GM21367 (cell line): ENCODE measurements at regions not wholly inside any gene's neighbourhood (a gene's known extent, or its start where the extent isn't known, plus 50 kb on each side); places are given as distances from the start of the nearest gene placed in this dataset.
"Not testable (repeated sequence)": the region's sequence is repeated elsewhere in the genome, so short reads cannot be mapped to it uniquely, and the experiment has no call there.

Experiments used
- ATAC-seq: cut with Tn5 transposase; IDR thresholded peaks from one replicate; pipeline ENCODE4 v1.9.1; 2021; ENCODE audit not compliant: unreplicated experiment

DNA sequence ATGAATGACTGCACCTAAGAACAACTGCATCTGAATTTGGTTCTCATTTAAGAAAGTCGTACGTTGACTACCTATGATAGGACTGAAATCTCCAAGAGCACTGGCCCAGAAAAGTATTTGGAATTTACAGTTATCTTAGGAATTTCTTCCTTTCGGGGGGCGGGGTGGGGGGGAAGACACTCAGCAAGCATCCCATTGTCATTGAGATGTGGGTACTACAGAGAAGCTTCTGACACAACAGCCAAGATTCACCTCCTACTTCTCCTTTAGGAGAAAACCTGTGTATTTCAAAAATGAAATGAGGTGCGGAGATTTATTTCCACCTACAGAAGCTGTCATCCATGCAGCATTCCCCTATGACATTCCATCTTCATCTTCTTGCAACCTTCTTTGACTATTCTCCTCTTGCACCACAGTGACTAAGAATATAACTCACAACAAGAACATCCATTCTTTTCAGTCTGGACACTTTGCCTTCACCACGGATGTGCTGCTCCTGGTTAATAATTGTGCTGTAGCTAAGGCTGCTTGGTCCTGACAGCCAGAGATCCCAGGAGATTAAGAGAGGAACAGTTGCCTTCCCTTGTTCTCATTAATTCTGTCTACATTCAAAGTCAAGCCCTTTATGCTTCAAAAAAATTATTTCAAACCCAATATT lies 98.4 kb upstream of the FRMD4A start:
- no peak for ATAC-seq

DNA sequence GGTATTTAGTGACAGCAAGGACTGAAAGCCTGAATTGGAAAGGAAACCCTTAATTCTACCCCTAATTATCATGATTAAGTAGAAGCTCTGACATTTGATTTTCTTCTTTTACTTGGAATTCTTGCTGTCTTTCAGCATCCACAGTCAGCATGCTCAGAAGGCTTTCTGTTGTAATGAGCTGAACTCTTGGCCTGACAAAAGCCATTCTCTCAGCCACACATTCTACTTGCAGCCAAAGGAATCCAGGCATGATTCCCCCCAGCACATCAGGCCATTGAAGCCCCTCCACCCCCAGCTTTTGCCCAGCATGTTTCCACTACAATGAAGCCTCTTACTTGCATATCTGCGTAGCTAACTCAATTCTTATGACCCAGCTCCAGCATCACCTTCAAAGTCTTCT lies 94.3 kb upstream of the FRMD4A start:
- no peak for ATAC-seq

DNA sequence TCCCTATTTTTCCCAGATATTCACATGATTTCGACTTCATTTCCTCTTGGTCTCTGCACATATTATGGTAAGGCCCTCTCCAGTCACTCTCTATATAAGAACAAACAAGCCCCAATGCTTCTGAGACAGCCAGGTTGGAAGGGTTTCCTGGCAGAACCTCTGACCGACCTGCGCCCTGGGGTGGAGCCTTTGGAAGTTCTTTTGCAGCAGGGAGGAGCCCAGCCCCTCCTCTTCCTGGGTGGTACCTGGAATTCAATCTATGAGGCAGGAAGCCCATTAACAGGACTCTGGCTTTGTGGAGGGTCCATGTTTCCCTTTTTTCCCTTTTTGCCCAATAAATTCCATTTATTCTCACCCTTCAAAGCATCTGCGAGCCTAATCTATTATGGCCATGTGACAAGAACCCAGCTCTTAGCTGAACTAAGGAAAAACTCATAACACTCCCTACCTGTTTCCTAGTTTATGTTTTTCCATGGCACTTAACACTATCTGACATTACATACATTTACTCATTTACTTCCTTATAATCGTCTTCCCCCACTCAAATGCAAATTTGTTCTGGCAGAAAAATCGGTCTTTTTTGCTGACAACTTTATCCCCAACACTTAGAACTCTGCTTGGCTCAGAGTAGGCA lies 92.5 kb upstream of the FRMD4A start:
- no peak for ATAC-seq

DNA sequence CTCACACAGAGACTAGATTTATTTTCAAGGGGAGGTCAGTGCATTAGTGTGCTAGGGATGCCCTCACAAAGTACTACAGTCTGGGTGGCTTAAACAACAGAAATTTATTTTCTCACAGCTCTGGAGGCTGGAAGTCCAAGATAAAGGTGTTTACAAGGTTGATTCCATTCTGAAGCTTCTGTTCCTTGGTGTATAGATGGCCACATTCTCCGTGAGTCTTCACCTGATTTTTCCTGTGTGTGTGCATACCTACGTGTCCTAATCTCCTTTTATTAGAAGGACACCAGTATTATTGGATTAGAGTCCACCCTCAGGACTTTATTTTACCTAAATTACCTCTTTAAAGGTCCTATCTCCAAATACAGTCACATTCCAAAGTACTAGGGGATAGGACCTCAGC lies 91.7 kb upstream of the FRMD4A start:
- no peak for ATAC-seq

DNA sequence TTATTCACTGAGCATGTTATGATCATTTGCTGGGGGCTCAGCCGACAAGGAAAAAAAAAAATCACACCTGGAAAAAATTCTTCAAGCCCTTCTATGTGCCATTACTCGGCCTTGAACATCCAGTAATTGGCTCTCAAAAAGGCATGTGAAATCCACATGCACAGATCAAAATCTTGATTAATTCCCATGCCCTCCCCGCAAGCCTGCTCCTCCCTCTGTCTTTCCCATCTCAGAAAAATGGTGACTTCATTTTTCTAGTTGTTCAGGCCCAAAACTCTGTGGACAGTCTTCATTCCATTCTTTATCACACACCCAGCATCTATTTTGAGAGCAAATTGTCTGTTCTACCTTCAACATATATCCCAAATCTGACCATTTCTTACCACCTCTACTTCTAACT lies 91.2 kb upstream of the FRMD4A start:
- ATAC-seq: no peak

DNA sequence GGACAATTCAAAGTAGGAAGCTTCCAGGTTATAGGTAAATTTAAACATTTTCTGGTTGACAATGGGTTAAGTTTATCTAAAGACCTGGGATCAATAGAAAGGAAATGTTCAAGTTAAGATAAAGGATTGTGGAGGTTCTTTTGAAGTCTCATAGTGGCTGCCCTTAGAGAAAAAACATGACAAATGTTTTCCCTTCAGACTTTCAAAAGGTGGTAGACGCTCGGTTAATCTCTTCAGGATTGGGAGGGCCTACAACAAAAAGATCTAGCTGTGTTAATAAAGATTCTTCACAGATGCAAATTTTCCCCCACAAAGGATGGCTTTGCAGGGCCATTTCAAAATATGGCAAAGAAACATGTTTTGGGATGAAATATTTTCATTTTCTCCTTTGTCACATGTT lies 86.6 kb upstream of the FRMD4A start:
- ATAC-seq: not testable (repeated sequence)

DNA sequence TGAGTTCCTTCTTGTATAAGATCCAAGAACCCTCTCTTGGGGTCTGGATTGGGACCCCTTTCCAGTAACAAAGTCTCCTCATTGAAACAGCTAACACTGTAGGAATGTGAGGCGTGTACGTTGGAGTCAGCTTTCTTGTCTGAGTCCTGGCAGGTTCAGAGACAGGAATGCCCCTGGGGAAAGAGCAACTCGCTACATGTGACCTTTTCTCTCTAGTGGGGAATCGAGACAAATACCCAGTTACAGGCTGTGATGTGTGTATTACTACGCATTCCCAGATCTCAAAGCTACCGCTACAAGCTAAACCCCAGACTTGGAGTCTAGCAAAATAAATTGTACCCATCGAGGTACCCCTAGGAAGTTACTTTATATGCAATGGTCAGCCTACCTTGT lies 85.6 kb upstream of the FRMD4A start:
- ATAC-seq: no peak

DNA sequence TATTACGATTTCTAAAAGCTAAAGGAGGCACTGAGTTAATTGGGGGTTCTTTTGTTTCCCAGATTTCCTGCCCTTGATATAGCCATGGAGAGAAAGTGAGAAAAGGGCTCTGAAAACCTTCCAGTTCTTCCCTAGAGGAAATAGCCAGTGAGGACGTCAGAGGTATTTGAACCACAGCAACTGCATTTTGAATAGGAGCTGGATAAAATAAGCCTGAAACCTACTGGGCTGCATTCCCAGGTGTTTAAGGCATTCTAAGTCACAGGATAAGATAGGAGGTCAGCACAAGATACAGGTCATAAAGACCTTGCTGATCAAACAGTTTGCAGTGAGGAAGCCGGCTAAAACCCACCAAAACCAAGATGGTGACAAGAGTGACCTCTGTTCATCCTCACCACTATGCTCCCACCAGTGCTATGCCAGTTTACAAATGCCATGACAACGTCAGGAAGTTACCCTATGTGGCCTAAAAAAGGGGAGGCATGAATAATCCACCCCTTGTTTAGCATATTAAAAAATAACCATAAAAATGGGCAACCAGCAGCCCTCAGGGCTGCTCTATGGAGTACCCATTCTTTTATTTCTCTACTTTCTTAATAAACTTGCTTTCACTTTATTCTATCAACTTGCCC lies 85.1 kb upstream of the FRMD4A start:
- ATAC-seq: no peak

DNA sequence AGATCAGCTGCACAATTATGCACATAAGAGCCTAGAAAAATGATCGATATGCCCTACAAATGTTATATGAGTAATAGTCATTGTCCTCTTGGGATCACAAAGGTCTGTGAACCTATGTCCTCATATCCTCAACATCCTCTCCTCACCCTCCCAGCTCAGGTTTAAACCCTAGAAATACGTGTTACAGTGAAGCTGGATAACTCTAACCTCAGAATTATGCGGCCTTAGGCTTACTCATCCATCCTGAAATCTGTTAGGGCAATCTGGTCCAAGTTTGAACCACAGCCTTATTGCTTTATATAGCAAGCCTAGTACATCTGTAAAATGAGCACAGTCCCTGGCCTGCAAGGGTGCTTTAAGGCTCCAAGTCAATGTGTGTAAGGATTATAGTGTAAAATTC lies 84.2 kb upstream of the FRMD4A start:
- no peak for ATAC-seq

DNA sequence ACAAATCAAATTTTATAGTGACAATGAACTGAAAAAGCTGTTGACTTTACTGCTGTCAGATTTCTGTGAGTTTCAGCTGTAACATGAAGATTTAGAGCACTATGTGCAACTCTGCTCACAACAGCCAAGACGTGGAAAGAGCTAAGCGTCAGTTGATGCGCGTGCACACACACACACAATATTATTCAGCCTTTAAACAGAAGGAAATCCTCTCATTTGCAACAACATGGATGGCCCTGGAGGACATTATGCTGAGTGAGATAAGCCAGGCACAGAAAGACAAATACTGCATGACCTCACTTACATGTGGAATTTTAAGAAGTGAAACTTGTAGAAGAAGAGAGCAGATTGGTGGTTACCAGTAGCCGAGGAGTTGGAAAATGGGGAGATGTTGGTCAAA lies 82.8 kb upstream of the FRMD4A start:
- no peak for ATAC-seq

DNA sequence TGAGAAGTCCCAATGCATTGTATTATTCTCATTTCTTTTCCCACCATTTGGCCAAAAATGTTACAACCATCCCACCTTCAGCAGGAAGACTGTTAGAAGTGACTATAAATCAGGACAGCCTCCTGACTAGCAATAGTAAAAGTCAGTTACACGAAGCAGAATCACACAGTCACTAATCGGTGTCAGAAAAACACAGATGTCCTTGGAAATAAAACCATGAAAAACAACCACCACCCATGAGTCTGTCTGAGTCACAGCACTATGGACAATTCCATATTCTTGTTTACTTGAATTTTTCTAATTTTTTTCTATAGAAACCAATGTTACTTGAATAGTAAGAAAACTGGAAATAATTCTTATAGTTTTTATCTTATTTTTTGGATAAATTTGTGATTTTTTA lies 81.9 kb upstream of the FRMD4A start:
- ATAC-seq: no peak

DNA sequence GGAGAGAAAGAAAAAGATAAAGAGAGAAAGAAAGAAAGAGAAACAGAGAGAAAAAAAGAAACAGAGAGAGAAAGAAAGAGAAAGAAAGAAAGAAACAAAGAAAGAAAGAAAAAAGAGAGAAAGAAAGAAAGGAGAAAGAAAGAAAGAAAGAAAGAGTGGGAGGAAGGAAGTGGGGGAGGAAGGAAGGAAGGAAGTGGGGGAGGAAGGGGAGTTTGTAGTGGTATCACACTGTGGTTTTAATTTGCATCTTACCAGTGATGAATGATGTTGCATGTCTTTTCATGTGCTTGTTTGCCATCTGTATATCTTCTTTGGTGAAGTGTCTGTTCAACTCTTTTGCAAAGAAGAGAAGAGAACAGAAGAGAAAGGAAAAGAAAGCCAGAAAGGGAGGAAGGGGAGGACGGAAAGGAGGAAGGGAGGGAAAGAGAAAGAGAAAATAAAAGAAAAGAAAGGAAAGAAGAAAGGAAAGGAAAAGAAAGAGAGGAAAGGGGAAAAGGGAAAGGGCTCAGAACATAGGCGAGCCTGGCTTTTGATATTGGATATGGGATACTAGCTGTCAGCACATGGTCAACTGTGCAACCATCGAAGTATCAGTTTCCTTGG lies 79.2 kb upstream of the FRMD4A start:
- no peak for ATAC-seq

DNA sequence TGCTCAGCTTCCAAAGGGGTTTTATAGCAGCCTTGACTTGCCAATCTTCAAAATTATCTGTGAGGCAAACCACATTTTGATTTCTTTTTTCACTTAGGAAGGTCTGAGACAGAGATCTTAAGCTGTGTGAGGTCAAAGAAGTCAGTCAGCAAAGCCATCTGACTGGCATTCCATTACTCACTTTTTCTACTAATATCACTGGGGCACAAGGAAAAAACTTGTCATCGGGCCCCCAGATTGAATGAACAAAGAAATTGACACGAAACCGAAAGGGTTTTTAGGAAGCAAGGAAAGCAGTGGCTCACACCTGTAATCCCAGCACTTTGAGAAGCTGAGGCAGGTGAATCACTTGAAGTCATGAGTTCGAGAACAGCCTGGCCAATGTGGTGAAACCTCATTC lies 78.5 kb upstream of the FRMD4A start:
- ATAC-seq: no peak

DNA sequence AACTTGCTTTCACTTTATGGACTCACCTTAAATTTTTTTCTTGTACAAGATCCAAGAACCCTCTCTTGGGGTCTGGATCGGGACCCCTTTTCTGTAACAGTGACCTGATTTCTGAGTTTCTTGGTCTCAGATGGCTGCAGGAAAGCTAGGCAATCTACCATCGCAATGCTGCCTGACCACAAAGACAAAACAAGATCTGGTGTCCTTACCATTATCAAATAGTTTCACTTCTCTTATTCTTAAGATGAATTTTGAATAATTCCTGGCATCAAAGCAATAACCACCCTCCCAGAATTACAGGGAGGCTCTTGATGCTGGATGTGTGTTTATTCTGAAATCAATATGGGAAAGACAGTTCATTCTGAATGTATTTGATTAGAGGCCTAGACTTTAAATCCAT lies 77.4 kb upstream of the FRMD4A start:
- ATAC-seq: no peak

DNA sequence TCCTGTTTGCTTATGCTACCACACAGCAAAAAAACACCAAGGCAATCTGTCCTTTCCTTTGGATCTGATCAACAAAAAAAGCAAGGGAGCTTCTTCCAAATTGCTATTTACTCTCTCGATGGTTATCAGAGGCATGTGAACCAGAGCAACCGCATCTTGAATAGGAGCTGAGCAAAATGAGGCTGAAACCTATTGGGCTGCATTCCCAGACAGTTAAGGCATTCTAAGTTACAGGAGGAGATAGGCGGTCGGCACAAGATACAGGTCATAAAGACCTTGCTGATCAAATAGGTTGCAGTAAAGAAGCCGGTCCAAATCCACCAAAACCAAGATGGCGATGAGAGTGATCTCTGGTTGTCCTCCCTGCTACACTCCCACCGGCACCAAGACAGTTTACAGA lies 76.8 kb upstream of the FRMD4A start:
- no peak for ATAC-seq

DNA sequence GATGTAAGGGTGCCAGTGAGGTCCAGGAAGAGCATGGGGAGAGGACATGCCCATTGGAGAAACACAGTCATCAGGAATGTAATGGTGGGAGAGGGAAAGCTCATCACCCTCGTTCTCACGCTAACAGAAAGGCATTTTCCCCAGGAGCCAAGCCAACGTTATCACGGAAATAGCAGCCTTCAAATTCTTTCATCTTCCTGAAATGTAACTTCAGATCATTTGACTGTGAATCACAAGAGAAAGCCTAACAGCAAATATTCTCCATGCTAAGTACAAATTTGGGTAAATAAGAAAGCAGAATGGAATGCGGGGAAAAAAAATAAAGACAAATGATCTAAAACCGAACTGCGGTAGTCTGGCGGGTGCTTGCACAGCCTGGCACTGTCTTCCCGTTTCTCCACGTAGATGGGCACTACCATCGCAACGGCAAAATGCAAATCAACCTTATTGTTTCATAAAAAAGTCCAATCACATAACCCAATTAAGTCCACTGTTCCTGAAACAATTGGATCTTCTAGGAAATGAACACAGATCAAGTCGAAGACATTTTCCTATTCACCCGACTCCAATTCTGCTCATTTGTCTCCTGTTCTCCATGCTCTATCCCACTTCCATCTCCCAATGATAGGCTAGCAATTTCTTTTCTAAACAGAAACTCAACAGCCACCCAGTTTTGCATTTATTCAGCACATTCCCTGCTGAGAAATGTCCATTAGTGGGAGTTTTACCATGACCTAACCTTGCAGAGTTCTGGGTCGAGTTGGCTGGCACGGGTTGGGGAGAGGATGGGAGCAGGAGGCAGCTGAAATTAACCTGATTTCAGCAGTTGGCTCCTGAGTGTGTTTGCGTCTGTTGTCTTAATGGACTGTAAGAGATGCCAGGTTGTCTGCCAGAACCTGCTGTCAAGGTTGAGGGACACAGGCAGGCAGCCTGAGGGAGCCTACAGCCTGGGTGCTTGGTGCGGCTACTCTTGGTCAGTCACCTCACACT lies 74.6 kb upstream of the FRMD4A start:
- ATAC-seq: no peak

DNA sequence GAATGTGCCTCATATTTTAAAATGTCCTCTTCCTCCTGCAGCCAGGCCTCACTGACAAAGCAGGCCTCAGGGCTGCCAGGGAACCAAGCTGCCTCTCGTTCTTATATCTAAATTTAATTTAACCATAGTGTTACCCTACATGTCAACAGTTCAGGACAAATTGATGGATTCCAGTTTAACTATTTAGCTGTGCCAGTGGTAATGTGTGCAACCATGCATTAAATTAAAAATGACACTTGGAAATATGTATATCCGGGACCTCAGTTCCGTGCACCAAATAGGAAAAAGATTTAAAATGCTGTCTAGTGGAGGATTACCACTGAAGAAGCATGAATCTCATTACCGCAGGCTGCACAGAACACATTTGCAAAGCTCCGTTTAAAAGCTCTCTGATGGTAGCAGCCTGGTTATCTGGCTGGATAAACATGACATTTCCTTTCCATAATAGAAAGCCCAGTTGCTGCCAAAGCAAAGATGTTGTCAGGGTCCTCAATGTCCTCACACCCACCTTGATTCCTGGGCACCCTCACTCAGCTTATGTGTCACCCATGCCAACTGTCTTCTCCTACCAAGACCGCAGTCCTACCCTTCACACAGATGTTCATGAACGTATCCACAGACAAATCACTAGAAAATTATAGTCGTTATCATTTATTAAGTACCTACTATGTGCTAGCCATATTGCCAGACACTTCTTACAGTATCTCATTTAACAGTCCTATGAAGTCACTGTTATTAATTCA lies 73.3 kb upstream of the FRMD4A start:
- ATAC-seq: no peak

DNA sequence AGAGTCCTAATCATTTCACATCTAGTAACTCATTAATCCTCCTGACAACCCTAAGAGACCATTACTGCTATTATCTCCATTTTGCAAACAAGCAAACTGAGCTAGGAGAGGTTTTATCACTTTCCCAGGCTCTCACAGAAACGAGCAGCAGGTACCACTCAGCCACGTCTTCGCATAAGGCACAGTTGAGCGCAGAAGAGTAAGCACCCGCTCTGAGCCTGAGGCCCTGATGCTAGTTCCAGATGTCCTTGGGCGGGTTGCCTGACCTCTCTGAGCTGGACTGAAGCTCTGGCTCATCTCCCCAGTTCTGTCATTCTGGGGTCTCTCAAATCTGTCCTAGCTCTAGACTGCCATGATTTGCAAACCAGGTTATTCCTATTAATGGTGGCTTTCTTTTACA lies 72.6 kb upstream of the FRMD4A start:
- no peak for ATAC-seq

DNA sequence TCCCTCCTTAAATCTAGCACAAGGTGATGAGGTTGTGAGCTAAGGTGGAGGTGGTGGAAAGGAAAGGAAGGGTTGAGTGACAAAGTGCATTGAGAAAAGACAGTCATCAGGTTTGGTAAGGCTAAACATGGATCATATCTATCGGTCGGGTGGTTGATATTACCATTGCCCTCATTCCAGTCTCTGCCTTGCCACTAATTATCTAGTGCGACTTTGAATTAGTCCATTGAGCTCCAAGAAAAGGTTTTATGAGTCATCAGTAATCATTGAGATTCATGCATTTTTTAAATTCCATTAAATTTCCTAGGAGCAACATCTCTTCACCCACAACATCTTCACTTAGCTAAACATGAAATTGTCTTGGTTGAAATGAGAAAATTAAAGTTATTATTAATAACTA lies 68.9 kb upstream of the FRMD4A start:
- ATAC-seq: no peak

DNA sequence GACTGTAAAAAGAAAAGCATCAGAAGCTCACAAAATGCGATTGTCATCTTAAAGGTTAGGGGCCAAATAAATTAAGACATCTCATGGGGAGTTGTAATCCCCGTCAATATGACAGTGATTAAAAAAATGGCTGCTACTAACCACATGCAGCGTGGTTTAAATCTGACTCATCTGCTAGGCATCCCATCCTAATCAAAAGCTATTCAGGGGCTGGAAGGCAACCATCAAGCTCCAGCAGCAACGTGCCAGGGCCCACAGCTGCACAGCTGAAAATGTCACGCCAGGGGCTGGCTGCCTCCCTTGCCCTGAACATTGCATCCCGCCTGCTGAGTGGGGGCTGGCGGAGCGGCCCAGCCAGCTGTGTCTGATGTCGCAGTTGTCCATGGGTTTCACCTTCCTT lies 66.3 kb upstream of the FRMD4A start:
- no peak for ATAC-seq
